HG03103 (cell line): ENCODE measurements at regions not wholly inside any gene's neighbourhood (a gene's known extent, or its start where the extent isn't known, plus 50 kb on each side); places are given as distances from the start of the nearest gene placed in this dataset.

Source experiments
- ATAC-seq: cut with Tn5 transposase; IDR thresholded peaks from one replicate; pipeline ENCODE4 v1.9.1; 2021; ENCODE audit warnings: low read depth; ENCODE audit not compliant: unreplicated experiment

GRCh38 chr11:100632941-100633452, 54.1 kb upstream of the ARHGAP42 start:
- ATAC-seq, result no peak

- no peak for ATAC-seq
Measured at GRCh38 chr11:100635194-100635593, 51.9 kb upstream of the ARHGAP42 start.

GRCh38 chr11:100636536-100636935, 50.6 kb upstream of the ARHGAP42 start:
- no peak for ATAC-seq
